Liver (tissue), 3 donors: ENCODE measurements at regions not wholly inside any gene's neighbourhood (a gene's known extent, or its start where the extent isn't known, plus 50 kb on each side); places are given as distances from the start of the nearest gene placed in this dataset.

ENCODE experiments used
- ATF3 ChIP-seq: IDR thresholded peaks from 2 replicates; pipeline ENCODE4 v1.6.1; 2016; ENCODE audit warnings: antibody characterized with exemption
- CTCF ChIP-seq: fragments of 150-350 bp; IDR thresholded peaks from 2 replicates; pipeline ENCODE4 v1.5.1; 2017; ENCODE audit warnings: improper control_type of control experiment, low read depth, low read length; ENCODE audit not compliant: missing input control
- FOXA1 ChIP-seq: IDR thresholded peaks from 2 replicates; pipeline ENCODE4 v1.6.1; 2016; ENCODE audit warnings: antibody characterized with exemption
- GABPA ChIP-seq, 2 donors: IDR thresholded peaks in 1 of 2; conservative IDR thresholded peaks in 1 of 2; 2 replicates each; pipeline ENCODE4 v1.6.1; 2016; ENCODE audit warnings: antibody characterized with exemption in 2 of 2, mild to moderate bottlenecking in 1 of 2, moderate library complexity in 1 of 2
- JUND ChIP-seq, 2 donors: IDR thresholded peaks; 2 replicates each; pipeline ENCODE4 v1.6.1; 2016; ENCODE audit warnings: antibody characterized with exemption in 2 of 2
- RAD21 ChIP-seq, 2 donors: IDR thresholded peaks; 2 replicates each; pipeline ENCODE4 v1.6.1; 2016; ENCODE audit warnings: antibody characterized with exemption in 2 of 2, mild to moderate bottlenecking in 2 of 2
- RXRA ChIP-seq, 2 donors: IDR thresholded peaks; 2 replicates each; pipeline ENCODE4 v1.6.1; 2017 to 2018; ENCODE audit warnings: antibody characterized with exemption in 2 of 2, mild to moderate bottlenecking in 1 of 2
- SP1 ChIP-seq: IDR thresholded peaks from 2 replicates; pipeline ENCODE4 v1.6.1; 2018; ENCODE audit warnings: antibody characterized with exemption, mild to moderate bottlenecking
- TAF1 ChIP-seq: conservative IDR thresholded peaks from 2 replicates; pipeline ENCODE4 v1.6.1; 2016; ENCODE audit warnings: antibody characterized with exemption, mild to moderate bottlenecking
- YY1 ChIP-seq: IDR thresholded peaks from 2 replicates; pipeline ENCODE4 v1.6.1; 2016; ENCODE audit warnings: antibody characterized with exemption, mild to moderate bottlenecking
- TF ChIP-seq, protein P1 (sequence below): IDR thresholded peaks from 2 replicates; pipeline ENCODE4 v1.6.1; 2016; ENCODE audit warnings: antibody characterized with exemption
- TF ChIP-seq, protein P2 (sequence below): IDR thresholded peaks from 2 replicates; pipeline ENCODE4 v1.6.1; 2016; ENCODE audit warnings: antibody characterized with exemption, mild to moderate bottlenecking
- donor health status: healthy.
- donor health status: healthy.

GRCh38 chr2:11925295-11926066 is 179.0 kb downstream of the LPIN1 start:
- TF ChIP-seq CTCF (no peak), YY1 (no peak), RXRA (IDR thresholded peaks at IDR 0.05) (no peak), JUND (IDR thresholded peaks at IDR 0.05) (no peak), TAF1 (no peak), FOXA1 (no peak), GABPA (IDR thresholded peaks at IDR 0.05 in 1 of 2, conservative IDR thresholded peaks at IDR 0.05 in 1 of 2) (no peak), SP1 (peak; percentile 64), RAD21 (IDR thresholded peaks at IDR 0.05) (no peak), ATF3 (no peak)
- TF ChIP-seq, protein P1, sequence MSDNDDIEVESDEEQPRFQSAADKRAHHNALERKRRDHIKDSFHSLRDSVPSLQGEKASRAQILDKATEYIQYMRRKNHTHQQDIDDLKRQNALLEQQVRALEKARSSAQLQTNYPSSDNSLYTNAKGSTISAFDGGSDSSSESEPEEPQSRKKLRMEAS = no peak
- TF ChIP-seq, protein P2, sequence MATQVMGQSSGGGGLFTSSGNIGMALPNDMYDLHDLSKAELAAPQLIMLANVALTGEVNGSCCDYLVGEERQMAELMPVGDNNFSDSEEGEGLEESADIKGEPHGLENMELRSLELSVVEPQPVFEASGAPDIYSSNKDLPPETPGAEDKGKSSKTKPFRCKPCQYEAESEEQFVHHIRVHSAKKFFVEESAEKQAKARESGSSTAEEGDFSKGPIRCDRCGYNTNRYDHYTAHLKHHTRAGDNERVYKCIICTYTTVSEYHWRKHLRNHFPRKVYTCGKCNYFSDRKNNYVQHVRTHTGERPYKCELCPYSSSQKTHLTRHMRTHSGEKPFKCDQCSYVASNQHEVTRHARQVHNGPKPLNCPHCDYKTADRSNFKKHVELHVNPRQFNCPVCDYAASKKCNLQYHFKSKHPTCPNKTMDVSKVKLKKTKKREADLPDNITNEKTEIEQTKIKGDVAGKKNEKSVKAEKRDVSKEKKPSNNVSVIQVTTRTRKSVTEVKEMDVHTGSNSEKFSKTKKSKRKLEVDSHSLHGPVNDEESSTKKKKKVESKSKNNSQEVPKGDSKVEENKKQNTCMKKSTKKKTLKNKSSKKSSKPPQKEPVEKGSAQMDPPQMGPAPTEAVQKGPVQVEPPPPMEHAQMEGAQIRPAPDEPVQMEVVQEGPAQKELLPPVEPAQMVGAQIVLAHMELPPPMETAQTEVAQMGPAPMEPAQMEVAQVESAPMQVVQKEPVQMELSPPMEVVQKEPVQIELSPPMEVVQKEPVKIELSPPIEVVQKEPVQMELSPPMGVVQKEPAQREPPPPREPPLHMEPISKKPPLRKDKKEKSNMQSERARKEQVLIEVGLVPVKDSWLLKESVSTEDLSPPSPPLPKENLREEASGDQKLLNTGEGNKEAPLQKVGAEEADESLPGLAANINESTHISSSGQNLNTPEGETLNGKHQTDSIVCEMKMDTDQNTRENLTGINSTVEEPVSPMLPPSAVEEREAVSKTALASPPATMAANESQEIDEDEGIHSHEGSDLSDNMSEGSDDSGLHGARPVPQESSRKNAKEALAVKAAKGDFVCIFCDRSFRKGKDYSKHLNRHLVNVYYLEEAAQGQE = no peak
